ENCODE measurements at regions not wholly inside any gene's neighbourhood (a gene's known extent, or its start where the extent isn't known, plus 50 kb on each side); places are given as distances from the start of the nearest gene placed in this dataset.
"Not testable (repeated sequence)": the region's sequence is repeated elsewhere in the genome, so short reads cannot be mapped to it uniquely, and the experiment has no call there.

GRCh38 chr5:131107128-131107527 lies 57.9 kb downstream of the HINT1 start:
- H3K9me3 Mint-ChIP-seq: no peaks in the 10 kb centered on the region
- no peak overlapping the region for H3K4me3 Mint-ChIP-seq
- no peaks in the 10 kb centered on the region for H3K4me1 Mint-ChIP-seq
- ChIA-PET POLR2A (no interaction called here), CTCF (interaction anchor here (1.1 to 2.8 kb wide), 2 partner anchors 236 to 1336 kb away, joined by 4 to 22 read pairs; no protein-coding TSS in a partner anchor)
- intact Hi-C loops (cut with micrococcal nuclease): no loop called here
- DNase-seq (no peak), ATAC-seq (ENCODE audit: low read depth) (no peak)
- no peak overlapping the region for H3K27ac Mint-ChIP-seq
- peaks cover 2% of the 10 kb centered on the region for H3K27me3 Mint-ChIP-seq
- no peak for TF ChIP-seq CTCF (IDR thresholded peaks at IDR 0.05)
- no peaks in the 10 kb centered on the region for H3K36me3 Mint-ChIP-seq (ENCODE audit: low read depth)

GRCh38 chr5:131104169-131104808 lies 60.8 kb downstream of the HINT1 start:
- no peak for DNase-seq
- Mint-ChIP-seq H3K36me3 (ENCODE audit: low read depth) (no peaks in the 10 kb centered on the region), H3K9me3 (no peaks in the 10 kb centered on the region), H3K27me3 (peaks cover 2% of the 10 kb centered on the region), H3K4me1 (no peaks in the 10 kb centered on the region), H3K27ac (no peak overlapping the region), H3K4me3 (no peak overlapping the region)
- no peak for TF ChIP-seq CTCF (IDR thresholded peaks at IDR 0.05)
- POLR2A ChIA-PET: no interaction called here
- intact Hi-C loops (cut with micrococcal nuclease): no loop called here
- ATAC-seq (ENCODE audit: low read depth): no peak
- CTCF ChIA-PET: no interaction called here

GRCh38 chr5:131096774-131097710 lies 68.0 kb downstream of the HINT1 start:
- POLR2A ChIA-PET: no interaction called here
- intact Hi-C loops (cut with micrococcal nuclease): no loop called here
- Mint-ChIP-seq H3K27me3 (peaks cover 13% of the 10 kb centered on the region), H3K4me3 (no peak overlapping the region), H3K27ac (no peak overlapping the region), H3K36me3 (ENCODE audit: low read depth) (no peaks in the 10 kb centered on the region), H3K4me1 (no peaks in the 10 kb centered on the region), H3K9me3 (peaks cover 4% of the 10 kb centered on the region)
- DNase-seq: no peak
- CTCF ChIA-PET: interaction anchor here (0.6 kb wide), 1 partner anchor 12 kb away, joined by 3 read pairs; no protein-coding TSS in a partner anchor
- no peak for ATAC-seq (ENCODE audit: low read depth)
- TF ChIP-seq CTCF (IDR thresholded peaks at IDR 0.05): no peak

- ATAC-seq (ENCODE audit: low read depth); intact Hi-C loops (cut with micrococcal nuclease); H3K4me1 Mint-ChIP-seq; CTCF ChIA-PET; H3K9me3 Mint-ChIP-seq; H3K27ac Mint-ChIP-seq; DNase-seq; H3K4me3 Mint-ChIP-seq; H3K36me3 Mint-ChIP-seq (ENCODE audit: low read depth); POLR2A ChIA-PET: not testable (repeated sequence)
- peaks cover 13% of the 10 kb centered on the region for H3K27me3 Mint-ChIP-seq
These were observed 69.5 kb downstream of the HINT1 start for GRCh38 chr5:131095561-131095960.

- CTCF ChIA-PET: no interaction called here
- no peak overlapping the region for H3K27ac Mint-ChIP-seq
- no peaks in the 10 kb centered on the region for H3K4me1 Mint-ChIP-seq
- H3K4me3 Mint-ChIP-seq: no peak overlapping the region
- no peaks in the 10 kb centered on the region for H3K9me3 Mint-ChIP-seq
- intact Hi-C loops (cut with micrococcal nuclease): no loop called here
- ATAC-seq (ENCODE audit: low read depth): no peak
- H3K27me3 Mint-ChIP-seq: peaks cover 10% of the 10 kb centered on the region
- POLR2A ChIA-PET: no interaction called here
- no peak for TF ChIP-seq CTCF (IDR thresholded peaks at IDR 0.05)
- DNase-seq: no peak
- no peaks in the 10 kb centered on the region for H3K36me3 Mint-ChIP-seq (ENCODE audit: low read depth)
These were observed 80.6 kb downstream of the HINT1 start for GRCh38 chr5:131084436-131084835.

All from activated B cell treated with CpG ODN at 0.5 μM for 24 hours (primary cell).